ENCODE measurements at regions not wholly inside any gene's neighbourhood (a gene's known extent, or its start where the extent isn't known, plus 50 kb on each side); places are given as distances from the start of the nearest gene placed in this dataset.

DNA sequence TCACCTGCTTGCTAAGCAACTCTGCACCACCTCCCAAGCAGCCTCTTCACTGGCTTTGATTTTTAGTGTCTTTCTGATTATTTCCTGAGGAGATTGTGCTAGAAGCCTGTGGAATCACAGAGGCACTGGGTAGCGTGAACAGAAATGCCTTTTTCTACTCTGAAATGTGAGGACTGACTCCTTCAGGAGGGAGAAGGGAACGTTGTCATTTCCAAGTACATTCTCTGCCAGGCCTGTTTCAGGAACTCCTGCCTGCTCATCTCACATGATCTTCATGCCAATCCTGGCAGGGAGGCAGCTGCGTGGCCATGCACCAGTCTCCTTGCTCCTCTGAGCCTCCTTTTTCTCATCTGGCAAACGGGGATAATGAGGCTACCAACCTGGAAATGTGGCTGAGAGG lies 49.8 kb upstream of the PRDM11 start:
- TF ChIP-seq, protein P1, sequence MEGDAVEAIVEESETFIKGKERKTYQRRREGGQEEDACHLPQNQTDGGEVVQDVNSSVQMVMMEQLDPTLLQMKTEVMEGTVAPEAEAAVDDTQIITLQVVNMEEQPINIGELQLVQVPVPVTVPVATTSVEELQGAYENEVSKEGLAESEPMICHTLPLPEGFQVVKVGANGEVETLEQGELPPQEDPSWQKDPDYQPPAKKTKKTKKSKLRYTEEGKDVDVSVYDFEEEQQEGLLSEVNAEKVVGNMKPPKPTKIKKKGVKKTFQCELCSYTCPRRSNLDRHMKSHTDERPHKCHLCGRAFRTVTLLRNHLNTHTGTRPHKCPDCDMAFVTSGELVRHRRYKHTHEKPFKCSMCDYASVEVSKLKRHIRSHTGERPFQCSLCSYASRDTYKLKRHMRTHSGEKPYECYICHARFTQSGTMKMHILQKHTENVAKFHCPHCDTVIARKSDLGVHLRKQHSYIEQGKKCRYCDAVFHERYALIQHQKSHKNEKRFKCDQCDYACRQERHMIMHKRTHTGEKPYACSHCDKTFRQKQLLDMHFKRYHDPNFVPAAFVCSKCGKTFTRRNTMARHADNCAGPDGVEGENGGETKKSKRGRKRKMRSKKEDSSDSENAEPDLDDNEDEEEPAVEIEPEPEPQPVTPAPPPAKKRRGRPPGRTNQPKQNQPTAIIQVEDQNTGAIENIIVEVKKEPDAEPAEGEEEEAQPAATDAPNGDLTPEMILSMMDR (IDR thresholded peaks at IDR 0.05; ENCODE audit: extremely low read depth, missing control alignments) = no peak
- no peak for DNase-seq (ENCODE audit: low spot score)

All from GM20000 (cell line).